ENCODE measurements at regions not wholly inside any gene's neighbourhood (a gene's known extent, or its start where the extent isn't known, plus 50 kb on each side); places are given as distances from the start of the nearest gene placed in this dataset.

DNA sequence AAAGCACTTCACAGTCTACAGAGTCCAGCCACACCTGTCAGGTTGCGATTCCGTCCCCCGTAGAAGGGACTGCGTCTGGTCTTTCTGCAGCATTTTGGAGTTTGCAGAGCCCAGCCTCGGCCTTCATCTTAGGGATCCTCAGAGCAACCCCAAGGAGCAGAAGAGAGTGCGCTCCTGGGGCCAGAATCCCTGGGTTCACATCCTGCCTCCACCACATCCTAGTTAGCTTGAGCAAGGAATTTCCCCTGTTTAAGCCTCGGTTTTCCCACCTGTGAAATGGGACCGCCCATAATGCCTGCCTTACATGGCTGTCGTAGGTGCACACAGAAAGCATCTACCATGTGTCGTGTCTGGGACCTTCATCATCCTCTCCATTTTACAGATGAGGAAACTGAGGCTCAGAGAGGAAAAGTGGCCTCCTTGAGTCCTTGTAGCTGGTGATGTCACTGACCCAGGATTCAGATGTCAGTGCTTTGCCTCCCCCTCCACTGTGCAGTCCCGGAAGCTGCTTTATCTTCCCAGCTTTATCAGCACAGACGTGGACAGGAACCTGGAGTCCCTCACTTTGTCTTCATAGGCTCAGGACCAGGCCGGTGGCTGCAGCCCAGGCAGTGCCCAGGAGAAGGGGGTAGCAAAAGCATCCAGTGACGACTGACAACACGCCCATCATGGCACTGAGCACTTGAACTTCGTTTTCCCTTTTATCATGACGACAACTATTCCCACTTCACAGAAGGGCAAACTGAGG is 438.5 kb downstream of the MATN1 start:
- ATAC-seq (no peak), DNase-seq (ENCODE audit: low read depth, low spot score) (no peak), FAIRE-seq (no peak)
- H3K27me3 ChIP-seq (replicated peaks in 1 of 2; ENCODE audit: control insufficient read depth in 2 of 2, insufficient read depth in 2 of 2, low read length in 1 of 2) = no peaks in the 10 kb centered on the region; a peak in 1 of 4 replicates
- intact Hi-C loops (cut with micrococcal nuclease; ENCODE audit: unreplicated experiment) (no loop called here), in situ Hi-C loops (cut with MboI) (no loop called here)
- no peak overlapping the region for H3K4me2 ChIP-seq (ENCODE audit: control insufficient read depth, insufficient read depth)
- BruUV-seq (replicated peaks) = no TSS peak
- H3K4me1 ChIP-seq (ENCODE audit: control insufficient read depth, insufficient read depth, low read length) = no peaks in the 10 kb centered on the region
- ChIA-PET SMC1A (ENCODE audit: uncharacterized antibody, unreplicated experiment) (no interaction called here), POLR2A (no interaction called here), CTCF (no interaction called here), RAD21 (ENCODE audit: unreplicated experiment) (no interaction called here)
- no peaks in the 10 kb centered on the region for H3K36me3 ChIP-seq (ENCODE audit: control insufficient read depth in 2 of 2, insufficient read depth in 2 of 2, low read length in 1 of 2)
- no peak overlapping the region for H3K4me3 ChIP-seq
- no peak overlapping the region for H3K27ac ChIP-seq (ENCODE audit: control insufficient read depth, insufficient read depth)
- WGBS (ENCODE audit: insufficient coverage, insufficient replicate concordance, low lambda C conversion rate, missing lambda C conversion rate) = 40% methylated on average over 17 of the region's 17 CpGs
- no peak overlapping the region for H2AFZ ChIP-seq (ENCODE audit: control insufficient read depth, low read depth, low read length)
- H3K9ac ChIP-seq (ENCODE audit: control insufficient read depth, insufficient read depth, low read length) = no peak overlapping the region
- no peaks in the 10 kb centered on the region for H3K9me3 ChIP-seq (replicated peaks; ENCODE audit: control insufficient read depth, insufficient read depth, low read length)
- no peaks in the 10 kb centered on the region for H4K20me1 ChIP-seq (ENCODE audit: control insufficient read depth, insufficient read depth)
- no peak for TF ChIP-seq RBBP5 (conservative IDR thresholded peaks at IDR 0.05)
- no peak for TF ChIP-seq JUND (IDR thresholded peaks at IDR 0.05; ENCODE audit: low read depth, low read length)
- no peak for TF ChIP-seq RUNX3 (IDR thresholded peaks at IDR 0.05; ENCODE audit: low read length)
- TF ChIP-seq, protein P1, sequence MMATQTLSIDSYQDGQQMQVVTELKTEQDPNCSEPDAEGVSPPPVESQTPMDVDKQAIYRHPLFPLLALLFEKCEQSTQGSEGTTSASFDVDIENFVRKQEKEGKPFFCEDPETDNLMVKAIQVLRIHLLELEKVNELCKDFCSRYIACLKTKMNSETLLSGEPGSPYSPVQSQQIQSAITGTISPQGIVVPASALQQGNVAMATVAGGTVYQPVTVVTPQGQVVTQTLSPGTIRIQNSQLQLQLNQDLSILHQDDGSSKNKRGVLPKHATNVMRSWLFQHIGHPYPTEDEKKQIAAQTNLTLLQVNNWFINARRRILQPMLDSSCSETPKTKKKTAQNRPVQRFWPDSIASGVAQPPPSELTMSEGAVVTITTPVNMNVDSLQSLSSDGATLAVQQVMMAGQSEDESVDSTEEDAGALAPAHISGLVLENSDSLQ (IDR thresholded peaks at IDR 0.05) = no peak
- no peak for TF ChIP-seq RELA (IDR thresholded peaks at IDR 0.05; ENCODE audit: borderline replicate concordance, partially characterized antibody)
- no peak for TF ChIP-seq NFYB (IDR thresholded peaks at IDR 0.05; ENCODE audit: insufficient read depth, low read depth, low read length)
- TF ChIP-seq SMC3 (IDR thresholded peaks at IDR 0.05; ENCODE audit: borderline replicate concordance, low read length) = no peak
- no peak for TF ChIP-seq GATAD2B (conservative IDR thresholded peaks at IDR 0.05; ENCODE audit: low read depth)
- TF ChIP-seq, protein P2, sequence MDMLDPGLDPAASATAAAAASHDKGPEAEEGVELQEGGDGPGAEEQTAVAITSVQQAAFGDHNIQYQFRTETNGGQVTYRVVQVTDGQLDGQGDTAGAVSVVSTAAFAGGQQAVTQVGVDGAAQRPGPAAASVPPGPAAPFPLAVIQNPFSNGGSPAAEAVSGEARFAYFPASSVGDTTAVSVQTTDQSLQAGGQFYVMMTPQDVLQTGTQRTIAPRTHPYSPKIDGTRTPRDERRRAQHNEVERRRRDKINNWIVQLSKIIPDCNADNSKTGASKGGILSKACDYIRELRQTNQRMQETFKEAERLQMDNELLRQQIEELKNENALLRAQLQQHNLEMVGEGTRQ (IDR thresholded peaks at IDR 0.05; ENCODE audit: borderline replicate concordance, low read depth, low read length) = no peak
- TF ChIP-seq SIX5 (IDR thresholded peaks at IDR 0.05; ENCODE audit: low read depth, low read length, severe bottlenecking) = no peak
- TF ChIP-seq NR2F1 (conservative IDR thresholded peaks at IDR 0.05) = no peak
- TF ChIP-seq EP300 (IDR thresholded peaks at IDR 0.05; ENCODE audit: borderline replicate concordance in 1 of 2, control insufficient read depth in 1 of 2, low read depth in 2 of 2, low read length in 2 of 2) = no peak
- no peak for TF ChIP-seq GABPA (IDR thresholded peaks at IDR 0.05; ENCODE audit: low read depth)
- TF ChIP-seq CBX3 (IDR thresholded peaks at IDR 0.05; ENCODE audit: borderline replicate concordance, low read depth) = no peak
- no peak for TF ChIP-seq YY1 (IDR thresholded peaks at IDR 0.05; ENCODE audit: low read depth, low read length)
- no peak for TF ChIP-seq FOXK2 (IDR thresholded peaks at IDR 0.05)
- TF ChIP-seq POLR2AphosphoS2 (IDR thresholded peaks at IDR 0.05; ENCODE audit: low read depth, low read length) = no peak
- TF ChIP-seq, protein P3, sequence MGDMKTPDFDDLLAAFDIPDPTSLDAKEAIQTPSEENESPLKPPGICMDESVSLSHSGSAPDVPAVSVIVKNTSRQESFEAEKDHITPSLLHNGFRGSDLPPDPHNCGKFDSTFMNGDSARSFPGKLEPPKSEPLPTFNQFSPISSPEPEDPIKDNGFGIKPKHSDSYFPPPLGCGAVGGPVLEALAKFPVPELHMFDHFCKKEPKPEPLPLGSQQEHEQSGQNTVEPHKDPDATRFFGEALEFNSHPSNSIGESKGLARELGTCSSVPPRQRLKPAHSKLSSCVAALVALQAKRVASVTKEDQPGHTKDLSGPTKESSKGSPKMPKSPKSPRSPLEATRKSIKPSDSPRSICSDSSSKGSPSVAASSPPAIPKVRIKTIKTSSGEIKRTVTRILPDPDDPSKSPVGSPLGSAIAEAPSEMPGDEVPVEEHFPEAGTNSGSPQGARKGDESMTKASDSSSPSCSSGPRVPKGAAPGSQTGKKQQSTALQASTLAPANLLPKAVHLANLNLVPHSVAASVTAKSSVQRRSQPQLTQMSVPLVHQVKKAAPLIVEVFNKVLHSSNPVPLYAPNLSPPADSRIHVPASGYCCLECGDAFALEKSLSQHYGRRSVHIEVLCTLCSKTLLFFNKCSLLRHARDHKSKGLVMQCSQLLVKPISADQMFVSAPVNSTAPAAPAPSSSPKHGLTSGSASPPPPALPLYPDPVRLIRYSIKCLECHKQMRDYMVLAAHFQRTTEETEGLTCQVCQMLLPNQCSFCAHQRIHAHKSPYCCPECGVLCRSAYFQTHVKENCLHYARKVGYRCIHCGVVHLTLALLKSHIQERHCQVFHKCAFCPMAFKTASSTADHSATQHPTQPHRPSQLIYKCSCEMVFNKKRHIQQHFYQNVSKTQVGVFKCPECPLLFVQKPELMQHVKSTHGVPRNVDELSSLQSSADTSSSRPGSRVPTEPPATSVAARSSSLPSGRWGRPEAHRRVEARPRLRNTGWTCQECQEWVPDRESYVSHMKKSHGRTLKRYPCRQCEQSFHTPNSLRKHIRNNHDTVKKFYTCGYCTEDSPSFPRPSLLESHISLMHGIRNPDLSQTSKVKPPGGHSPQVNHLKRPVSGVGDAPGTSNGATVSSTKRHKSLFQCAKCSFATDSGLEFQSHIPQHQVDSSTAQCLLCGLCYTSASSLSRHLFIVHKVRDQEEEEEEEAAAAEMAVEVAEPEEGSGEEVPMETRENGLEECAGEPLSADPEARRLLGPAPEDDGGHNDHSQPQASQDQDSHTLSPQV (IDR thresholded peaks at IDR 0.05) = no peak
- no peak for TF ChIP-seq HDGF (IDR thresholded peaks at IDR 0.05)
- no peak for TF ChIP-seq SP1 (IDR thresholded peaks at IDR 0.05; ENCODE audit: low read depth, low read length)
- H3K79me2 ChIP-seq (ENCODE audit: control insufficient read depth, insufficient read depth, low read length) = no peaks in the 10 kb centered on the region
